ENCODE measurements at regions not wholly inside any gene's neighbourhood (a gene's known extent, or its start where the extent isn't known, plus 50 kb on each side); places are given as distances from the start of the nearest gene placed in this dataset.

GRCh38 chr9:115939065-115939765 is 214.4 kb upstream of the PAPPA start:
- H3K36me3 Mint-ChIP-seq: no peaks in the 10 kb centered on the region
- peaks cover 0 to 6% (median 0%) of the 10 kb centered on the region in 3 donors for H3K27me3 Mint-ChIP-seq
- peaks cover 0 to 13% (median 0%) of the 10 kb centered on the region in 7 donors for H3K9me3 Mint-ChIP-seq
- no peak for ATAC-seq (ENCODE audit: low read depth in 2 of 2)
- H3K27ac Mint-ChIP-seq: no peak overlapping the region
- no peaks in the 10 kb centered on the region for H3K4me1 Mint-ChIP-seq
- DNase-seq: no peak
- no peak overlapping the region for H3K4me3 Mint-ChIP-seq

- H3K9me3 Mint-ChIP-seq: peaks cover 0 to 17% (median 4%) of the 10 kb centered on the region in 7 donors
- H3K4me1 Mint-ChIP-seq: no peaks in the 10 kb centered on the region
- no peak overlapping the region for H3K4me3 Mint-ChIP-seq
- DNase-seq (no peak), ATAC-seq (ENCODE audit: low read depth in 2 of 2) (no peak)
- H3K27ac Mint-ChIP-seq: no peak overlapping the region
- no peaks in the 10 kb centered on the region for H3K36me3 Mint-ChIP-seq
- H3K27me3 Mint-ChIP-seq: peaks cover 0 to 6% (median 0%) of the 10 kb centered on the region in 3 donors
Measured at GRCh38 chr9:115941561-115942315, 211.9 kb upstream of the PAPPA start.

GRCh38 chr9:115943431-115944165 is 210.0 kb upstream of the PAPPA start:
- no peak overlapping the region for H3K4me3 Mint-ChIP-seq
- no peaks in the 10 kb centered on the region for H3K36me3 Mint-ChIP-seq
- no peak for DNase-seq
- peaks cover 0 to 15% (median 4%) of the 10 kb centered on the region in 7 donors for H3K9me3 Mint-ChIP-seq
- ATAC-seq (ENCODE audit: low read depth in 2 of 2): no peak
- H3K27ac Mint-ChIP-seq: no peak overlapping the region
- peaks cover 0 to 6% (median 0%) of the 10 kb centered on the region in 3 donors for H3K27me3 Mint-ChIP-seq
- H3K4me1 Mint-ChIP-seq: no peaks in the 10 kb centered on the region

- ATAC-seq (ENCODE audit: low read depth in 2 of 2): no peak
- Mint-ChIP-seq H3K36me3 (no peaks in the 10 kb centered on the region), H3K9me3 (peaks cover 0 to 8% (median 4%) of the 10 kb centered on the region in 7 donors), H3K4me1 (no peaks in the 10 kb centered on the region), H3K4me3 (no peak overlapping the region), H3K27me3 (peaks cover 0 to 4% (median 0%) of the 10 kb centered on the region in 3 donors), H3K27ac (no peak overlapping the region)
- DNase-seq: no peak
Measured at GRCh38 chr9:115944166-115944948, 209.2 kb upstream of the PAPPA start.

- peaks cover 0 to 1% (median 0%) of the 10 kb centered on the region in 3 donors for H3K27me3 Mint-ChIP-seq
Measured at GRCh38 chr9:115945009-115945431, 208.6 kb upstream of the PAPPA start.

GRCh38 chr9:115946530-115946929 is 207.1 kb upstream of the PAPPA start:
- Mint-ChIP-seq H3K9me3 (peaks cover 3 to 15% (median 7%) of the 10 kb centered on the region in 7 donors), H3K27me3 (peaks cover 0 to 8% (median 0%) of the 10 kb centered on the region in 3 donors), H3K4me3 (no peak overlapping the region), H3K27ac (no peak overlapping the region), H3K36me3 (peaks cover 0 to 8% of the 10 kb centered on the region in 2 donors), H3K4me1 (no peaks in the 10 kb centered on the region)
- DNase-seq: no peak
- no peak for ATAC-seq (ENCODE audit: low read depth in 2 of 2)

More at GRCh38 chr9:115945009-115945431, 208.6 kb upstream of the PAPPA start:
- ATAC-seq (ENCODE audit: low read depth in 2 of 2): no peak
- H3K36me3 Mint-ChIP-seq: peaks cover 0 to under 1% of the 10 kb centered on the region in 2 donors
- peaks cover under 1 to 9% (median 4%) of the 10 kb centered on the region in 7 donors for H3K9me3 Mint-ChIP-seq
- no peak for DNase-seq
- no peak overlapping the region for H3K27ac Mint-ChIP-seq
- H3K4me1 Mint-ChIP-seq: no peaks in the 10 kb centered on the region
- no peak overlapping the region for H3K4me3 Mint-ChIP-seq

GRCh38 chr9:115951977-115952376 is 201.6 kb upstream of the PAPPA start:
- Mint-ChIP-seq H3K27me3 (peaks cover 0 to 8% (median 0%) of the 10 kb centered on the region in 3 donors), H3K4me3 (no peak overlapping the region), H3K4me1 (no peaks in the 10 kb centered on the region), H3K36me3 (peaks cover 0 to 8% of the 10 kb centered on the region in 2 donors), H3K9me3 (peaks cover 0 to 9% (median 6%) of the 10 kb centered on the region in 7 donors), H3K27ac (no peak overlapping the region)
- ATAC-seq (ENCODE audit: low read depth in 2 of 2) (no peak), DNase-seq (no peak)

- DNase-seq (no peak), ATAC-seq (ENCODE audit: low read depth in 2 of 2) (no peak)
- H3K27me3 Mint-ChIP-seq: peaks cover 0 to 8% (median 0%) of the 10 kb centered on the region in 3 donors
- H3K4me3 Mint-ChIP-seq: no peak overlapping the region
- no peak overlapping the region for H3K27ac Mint-ChIP-seq
- H3K4me1 Mint-ChIP-seq: no peaks in the 10 kb centered on the region
- peaks cover 0 to 8% of the 10 kb centered on the region in 2 donors for H3K36me3 Mint-ChIP-seq
- H3K9me3 Mint-ChIP-seq: peaks cover 0 to 7% (median 6%) of the 10 kb centered on the region in 7 donors
Measured at GRCh38 chr9:115952430-115953292, 200.9 kb upstream of the PAPPA start.

GRCh38 chr9:115956371-115956770 is 197.2 kb upstream of the PAPPA start:
- H3K9me3 Mint-ChIP-seq: peaks cover 0 to 7% (median 2%) of the 10 kb centered on the region in 7 donors
- no peaks in the 10 kb centered on the region for H3K36me3 Mint-ChIP-seq
- DNase-seq (no peak), ATAC-seq (ENCODE audit: low read depth in 2 of 2) (no peak)
- H3K4me1 Mint-ChIP-seq: no peaks in the 10 kb centered on the region
- no peak overlapping the region for H3K27ac Mint-ChIP-seq
- H3K27me3 Mint-ChIP-seq: no peaks in the 10 kb centered on the region
- no peak overlapping the region for H3K4me3 Mint-ChIP-seq

- DNase-seq (no peak), ATAC-seq (ENCODE audit: low read depth in 2 of 2) (no peak)
- H3K4me1 Mint-ChIP-seq: no peaks in the 10 kb centered on the region
- H3K9me3 Mint-ChIP-seq: peaks cover 2 to 9% (median 4%) of the 10 kb centered on the region in 7 donors
- no peak overlapping the region for H3K4me3 Mint-ChIP-seq
- H3K36me3 Mint-ChIP-seq: no peaks in the 10 kb centered on the region
- H3K27ac Mint-ChIP-seq: no peak overlapping the region
- no peaks in the 10 kb centered on the region for H3K27me3 Mint-ChIP-seq
Measured at GRCh38 chr9:115957585-115957984, 196.0 kb upstream of the PAPPA start.

- Mint-ChIP-seq H3K9me3 (peaks cover 3 to 16% (median 8%) of the 10 kb centered on the region in 7 donors), H3K36me3 (no peaks in the 10 kb centered on the region), H3K4me1 (no peaks in the 10 kb centered on the region), H3K4me3 (no peak overlapping the region), H3K27me3 (no peaks in the 10 kb centered on the region), H3K27ac (no peak overlapping the region)
- ATAC-seq (ENCODE audit: low read depth in 2 of 2) (no peak), DNase-seq (no peak)
Measured at GRCh38 chr9:115964710-115965347, 188.8 kb upstream of the PAPPA start.

- peaks cover 0 to 16% (median 4%) of the 10 kb centered on the region in 7 donors for H3K9me3 Mint-ChIP-seq
- no peak overlapping the region for H3K27ac Mint-ChIP-seq
- no peaks in the 10 kb centered on the region for H3K4me1 Mint-ChIP-seq
- H3K4me3 Mint-ChIP-seq: no peak overlapping the region
- no peaks in the 10 kb centered on the region for H3K36me3 Mint-ChIP-seq
- H3K27me3 Mint-ChIP-seq: no peaks in the 10 kb centered on the region
- no peak for DNase-seq
- no peak for ATAC-seq (ENCODE audit: low read depth in 2 of 2)
Measured at GRCh38 chr9:115966660-115967059, 186.9 kb upstream of the PAPPA start.

Measured in naive B cell (primary cell).